T-helper 9 cell (primary cell): ENCODE measurements at regions not wholly inside any gene's neighbourhood (a gene's known extent, or its start where the extent isn't known, plus 50 kb on each side); places are given as distances from the start of the nearest gene placed in this dataset.
"Not testable (repeated sequence)": the region's sequence is repeated elsewhere in the genome, so short reads cannot be mapped to it uniquely, and the experiment has no call there.

ENCODE experiments used
- DNase-seq: peaks from one replicate; pipeline ENCODE4 v3.0.0-alpha.2; 2020

DNA sequence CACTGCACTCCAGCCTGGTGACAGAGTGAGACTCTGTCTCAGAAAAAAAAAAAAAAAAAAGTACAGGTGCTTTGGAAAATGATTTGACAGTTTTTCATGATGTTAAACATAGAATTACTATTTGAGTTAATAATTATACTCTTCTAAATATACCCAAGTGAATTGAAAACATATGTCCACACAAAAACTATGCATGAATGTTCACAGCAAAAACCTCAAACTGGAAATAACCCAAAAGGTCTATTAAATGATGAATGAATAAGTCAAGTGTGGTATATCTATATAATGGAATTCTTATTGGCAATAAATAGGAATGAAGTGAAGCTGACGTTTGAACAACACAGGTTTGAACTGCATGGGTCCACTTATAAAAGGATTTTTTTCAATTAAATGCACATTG is 207.2 kb upstream of the DAB2 start:
- no peak for DNase-seq

DNA sequence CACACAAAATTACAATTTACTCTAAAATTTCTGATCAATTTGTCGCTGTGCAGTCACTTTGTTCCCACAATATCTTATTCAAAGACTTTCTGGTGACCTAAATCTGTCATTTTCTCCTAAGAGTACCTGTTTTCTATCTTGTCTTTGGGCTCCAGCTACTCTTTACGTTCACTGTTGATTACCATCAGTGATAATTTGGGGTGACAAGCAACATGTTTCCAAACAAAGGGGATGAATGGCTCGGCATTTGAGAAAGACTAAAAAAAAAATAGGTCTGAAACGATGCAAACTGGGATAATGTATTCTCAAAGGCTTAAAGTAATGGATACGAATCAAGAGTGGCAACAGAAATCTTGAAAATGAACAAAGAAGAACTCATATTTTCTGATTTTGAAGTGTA is 205.2 kb upstream of the DAB2 start:
- no peak for DNase-seq

DNA sequence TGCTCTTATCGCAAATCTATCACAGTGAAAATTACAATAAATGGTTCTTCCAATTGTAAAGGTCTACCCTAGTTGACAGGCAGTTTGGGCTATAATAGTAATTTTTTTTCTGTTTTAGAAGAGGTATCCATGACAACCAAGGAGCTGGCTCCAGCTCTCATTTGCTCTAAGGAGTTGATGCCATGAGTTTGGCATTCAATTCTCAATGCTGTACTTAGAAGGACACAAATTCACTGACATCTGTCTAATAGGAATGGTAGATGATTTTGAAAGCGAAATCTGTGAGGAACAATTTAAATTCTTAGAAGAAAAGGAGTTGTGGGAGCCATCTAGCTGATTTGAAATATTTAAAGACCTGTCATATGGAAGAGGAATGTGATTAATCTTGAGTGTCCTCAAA is 203.6 kb upstream of the DAB2 start:
- no peak for DNase-seq

DNA sequence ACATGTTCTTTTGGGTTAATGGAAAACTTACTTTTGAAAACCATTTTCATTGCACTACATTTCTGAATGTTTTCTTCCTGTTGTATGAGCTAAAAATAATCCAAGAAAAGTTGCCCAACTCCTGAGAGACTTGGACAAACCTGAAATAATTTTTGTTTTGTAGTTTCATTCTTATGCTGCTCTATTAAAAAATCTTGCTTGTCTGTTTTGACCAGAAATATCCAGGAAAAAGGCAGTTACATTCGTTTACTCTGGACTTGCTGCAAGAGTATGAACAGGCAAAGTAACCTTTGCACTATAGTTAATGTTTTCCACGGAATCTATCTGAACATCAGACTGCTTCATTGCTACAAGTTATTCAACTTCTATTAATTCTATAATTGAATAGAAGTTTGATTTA is 200.1 kb upstream of the DAB2 start:
- no peak for DNase-seq

DNA sequence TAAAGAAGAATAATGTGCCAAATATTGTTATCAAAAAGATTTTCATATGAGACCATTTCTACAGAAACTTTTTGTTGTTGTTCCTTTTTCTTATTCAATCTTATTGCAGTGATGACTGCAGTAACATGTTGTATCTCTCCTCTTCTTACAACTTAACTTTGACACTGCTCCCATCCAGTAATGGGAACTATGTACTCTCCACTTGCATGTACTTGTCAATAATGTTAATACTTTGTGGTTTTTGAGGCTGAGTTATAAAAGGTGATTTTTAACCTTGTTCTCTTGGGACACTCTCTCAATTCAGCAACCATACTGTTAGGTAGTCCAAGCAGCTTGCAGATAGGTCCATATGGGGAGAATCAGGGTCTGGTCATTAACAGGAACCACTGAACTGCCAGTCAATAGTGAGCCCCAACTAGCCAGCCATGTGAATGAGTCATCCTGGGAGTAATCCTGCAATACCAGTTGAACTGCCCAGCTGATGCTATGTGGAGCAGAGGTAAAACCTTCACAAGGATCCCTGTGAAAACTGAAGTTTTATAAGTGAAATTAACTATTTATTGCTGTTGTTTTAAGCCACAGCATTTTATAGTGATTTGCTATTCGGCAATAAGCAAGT is 199.6 kb upstream of the DAB2 start:
- no peak for DNase-seq

DNA sequence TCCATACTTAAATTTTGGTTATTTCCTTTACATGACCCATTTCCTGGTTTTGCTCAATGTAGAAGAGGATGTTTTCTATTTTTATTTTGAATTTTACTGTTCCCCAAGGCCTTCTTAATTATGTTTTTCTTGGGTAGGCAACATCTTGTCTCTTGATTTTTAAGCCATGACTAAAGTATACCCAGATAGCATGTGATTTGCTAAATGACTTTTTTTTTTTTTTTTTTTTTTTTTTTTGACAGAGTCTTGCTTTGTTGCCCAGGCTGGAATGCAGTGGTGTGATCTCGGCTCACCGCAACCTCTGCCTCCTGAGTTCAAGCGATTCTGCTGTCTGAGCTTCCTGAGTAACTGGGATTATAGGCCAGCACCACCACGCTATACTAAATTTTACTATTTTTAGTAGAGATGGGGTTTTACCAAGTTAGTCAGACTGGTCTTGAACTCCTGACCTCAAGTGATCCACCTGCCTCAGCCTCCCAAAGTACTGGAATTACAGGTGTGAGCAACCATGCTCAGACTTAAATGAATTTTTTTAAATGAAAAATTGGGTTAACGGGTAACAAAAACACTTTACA is 198.6 kb upstream of the DAB2 start:
- no peak for DNase-seq

DNA sequence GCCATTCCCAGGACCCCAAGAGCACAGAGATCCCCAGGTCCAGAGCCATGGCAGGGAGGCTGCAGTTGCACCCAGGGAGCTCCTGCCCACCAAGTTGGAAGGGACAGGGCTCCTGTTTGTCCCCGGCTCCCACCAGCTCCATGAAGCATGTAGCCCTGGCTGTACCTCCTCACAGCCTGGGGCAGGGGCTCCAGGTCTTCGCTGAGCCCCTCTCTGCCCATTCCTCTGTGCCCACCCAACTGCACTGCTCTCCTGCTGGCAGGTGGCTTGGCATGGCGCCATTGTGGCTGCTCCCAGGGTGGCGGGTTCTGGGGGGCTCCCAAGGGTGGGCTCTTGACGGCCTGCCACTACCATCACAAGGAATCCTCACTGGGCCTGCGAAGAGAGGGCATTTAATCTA is 197.5 kb upstream of the DAB2 start:
- DNase-seq, result no peak

DNA sequence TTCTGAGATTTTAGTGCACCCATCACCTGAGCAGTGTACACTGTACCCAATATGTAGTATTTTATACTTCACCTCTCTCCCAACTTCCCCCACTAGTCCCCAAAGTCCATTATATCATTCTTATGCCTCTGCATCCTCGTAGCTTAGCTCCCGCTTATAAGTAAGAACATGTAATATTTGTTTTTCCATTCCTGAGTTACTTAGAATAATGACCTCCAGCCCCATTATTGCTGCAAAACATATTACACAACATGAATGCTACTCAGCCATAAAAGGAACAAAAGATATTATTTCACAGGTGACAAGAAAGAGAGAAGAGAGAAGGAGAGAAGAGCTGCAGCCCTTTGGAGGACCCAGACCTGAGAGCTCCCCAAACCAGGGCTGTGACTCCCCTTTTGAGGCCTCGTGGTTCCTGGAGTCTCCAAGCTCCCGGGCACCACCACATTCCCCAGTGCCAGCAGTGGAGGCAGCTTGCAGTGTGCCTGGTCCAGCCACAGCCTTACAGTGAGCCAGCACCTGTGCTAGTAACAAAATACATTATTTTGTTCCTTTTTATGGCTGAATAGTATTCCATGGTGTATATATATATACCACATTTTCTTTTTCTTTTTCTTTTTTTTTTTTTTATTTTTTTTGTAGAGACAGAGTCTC is 194.5 kb upstream of the DAB2 start:
- no peak for DNase-seq

DNA sequence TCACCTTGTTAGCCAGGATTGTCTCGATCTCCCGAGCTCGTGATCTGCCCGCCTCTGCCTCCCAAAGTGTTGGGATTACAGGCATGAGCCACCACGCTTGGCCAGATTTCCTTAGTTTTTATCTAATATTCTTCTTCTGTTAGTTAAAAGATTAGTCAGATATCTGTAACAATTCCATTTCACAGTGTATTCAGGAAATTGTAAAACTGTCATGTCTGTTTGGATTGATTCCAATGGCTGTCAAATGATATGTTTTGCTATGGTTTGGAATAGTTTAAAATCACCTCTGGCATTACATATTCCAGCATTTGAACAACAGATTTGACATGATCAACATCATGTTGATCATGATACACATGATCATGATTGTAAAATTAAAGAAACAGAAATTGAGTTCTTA is 193.6 kb upstream of the DAB2 start:
- no peak for DNase-seq

DNA sequence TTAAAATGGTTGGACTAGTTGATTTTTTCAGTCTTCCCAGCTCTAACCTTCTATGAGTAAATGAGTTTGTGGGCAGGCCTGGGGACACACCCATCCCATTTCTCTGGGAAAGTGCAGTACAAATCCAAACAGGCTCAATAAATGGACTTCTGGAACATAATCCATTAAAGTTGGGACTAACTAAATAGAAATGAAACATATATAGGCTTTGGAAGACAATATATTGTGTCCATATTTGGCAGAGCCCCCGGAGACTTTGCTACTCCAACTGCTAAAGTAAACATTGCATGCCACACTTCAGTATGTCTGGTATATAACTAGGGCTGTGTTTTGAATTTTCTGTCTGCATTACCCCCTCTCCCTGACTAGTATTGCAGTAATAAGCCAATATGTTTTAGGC is 191.4 kb upstream of the DAB2 start:
- no peak for DNase-seq

DNA sequence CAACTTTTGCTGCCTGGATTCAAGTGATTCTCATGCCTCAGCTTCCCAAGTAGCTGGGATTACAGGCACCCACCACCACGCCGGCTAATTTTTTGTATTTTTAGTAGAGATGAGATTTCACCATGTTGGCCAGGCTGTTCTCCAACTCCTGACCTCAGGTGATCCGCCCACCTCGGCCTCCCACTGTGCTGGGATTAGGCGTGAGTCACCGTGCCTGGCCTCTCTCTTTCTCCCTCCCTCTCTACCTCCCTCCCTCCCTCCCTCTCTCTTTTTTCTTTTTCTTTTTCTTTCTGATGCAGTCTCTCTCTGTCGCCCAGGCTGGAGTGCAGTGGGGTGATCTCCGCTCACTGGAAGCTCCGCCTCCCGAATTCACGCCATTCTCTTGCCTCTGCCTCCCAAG is 186.3 kb upstream of the DAB2 start:
- DNase-seq, result not testable (repeated sequence)

DNA sequence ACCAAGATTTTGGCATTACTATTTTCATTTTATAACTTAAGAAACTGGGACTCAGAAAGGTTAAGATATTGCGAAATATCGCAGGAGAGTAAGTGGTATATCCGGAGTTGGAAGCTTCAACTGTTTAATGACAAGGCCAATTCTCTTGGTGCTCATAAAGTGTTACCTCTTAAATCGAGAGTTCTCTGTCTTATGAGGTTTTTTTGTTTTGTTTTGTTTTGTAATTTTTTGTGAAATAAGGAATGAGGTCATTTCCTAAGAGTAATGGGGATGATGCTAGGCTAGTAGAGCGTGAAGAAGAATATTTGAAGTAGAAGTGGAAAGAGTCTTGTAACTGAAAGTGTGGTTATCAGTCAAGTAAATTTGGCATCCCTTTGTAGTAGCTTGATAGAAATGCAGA is 183.2 kb upstream of the DAB2 start:
- no peak for DNase-seq

DNA sequence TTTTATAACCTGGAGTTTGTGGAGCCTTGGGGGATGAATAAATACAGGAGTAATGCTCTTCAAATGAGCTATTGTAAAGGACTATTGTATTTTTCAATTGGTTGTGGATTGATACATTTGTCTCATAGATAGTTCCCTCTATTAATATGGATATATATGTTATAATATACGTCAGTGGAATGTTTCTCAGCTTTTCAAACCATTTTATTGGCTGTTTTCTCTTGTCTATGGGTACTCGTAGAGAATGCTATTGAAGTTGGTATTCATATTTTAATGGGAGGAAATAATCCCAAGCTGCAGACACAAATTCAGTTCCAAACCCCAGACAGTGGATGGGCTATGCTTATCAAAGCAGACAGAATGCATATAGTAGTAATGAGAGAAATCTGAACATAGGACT is 181.8 kb upstream of the DAB2 start:
- no peak for DNase-seq

DNA sequence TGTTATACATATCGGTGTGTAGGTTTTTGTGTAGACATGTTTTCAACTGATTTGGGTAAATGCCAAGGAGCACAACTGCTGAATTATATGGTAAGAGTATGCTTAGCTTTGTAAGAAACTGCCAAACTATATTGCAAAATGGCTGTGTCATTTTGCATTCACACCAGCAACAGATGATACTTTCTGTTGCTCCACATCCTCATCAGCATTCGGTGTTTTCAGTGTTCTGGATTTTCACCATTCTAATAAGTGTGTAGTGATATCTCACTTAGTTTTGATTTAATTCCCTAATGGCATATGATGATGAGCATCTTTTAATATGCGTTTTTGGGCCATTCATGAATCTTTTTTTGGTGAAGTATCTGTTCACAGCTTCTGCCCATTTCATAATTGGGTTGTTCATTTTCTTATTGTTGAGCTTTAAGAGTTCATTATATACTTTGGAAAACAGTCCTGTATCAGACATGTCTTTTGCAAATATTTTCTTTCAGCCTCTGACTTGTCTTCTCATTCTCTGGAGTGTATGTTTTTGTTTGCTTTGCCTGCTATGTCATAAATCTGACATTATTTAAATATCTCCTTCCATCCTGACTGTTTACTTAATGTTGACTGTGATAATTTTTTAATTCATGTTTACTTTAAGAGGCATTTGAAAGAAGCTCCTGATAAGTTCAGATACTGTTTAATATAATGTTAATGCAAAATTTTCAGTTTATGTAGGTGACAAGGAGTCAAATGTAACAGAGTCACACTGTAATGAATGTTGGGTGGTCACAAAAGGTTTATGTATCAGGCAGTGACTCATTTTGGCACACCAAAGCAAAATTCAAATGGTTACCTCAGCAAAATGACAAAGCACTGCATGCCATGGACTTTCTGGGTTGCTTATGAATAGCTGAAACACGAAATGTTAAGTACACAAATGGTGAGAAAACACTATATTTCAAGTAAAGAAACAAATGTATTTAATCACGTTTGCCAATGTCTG is 181.1 kb upstream of the DAB2 start:
- DNase-seq, result no peak

DNA sequence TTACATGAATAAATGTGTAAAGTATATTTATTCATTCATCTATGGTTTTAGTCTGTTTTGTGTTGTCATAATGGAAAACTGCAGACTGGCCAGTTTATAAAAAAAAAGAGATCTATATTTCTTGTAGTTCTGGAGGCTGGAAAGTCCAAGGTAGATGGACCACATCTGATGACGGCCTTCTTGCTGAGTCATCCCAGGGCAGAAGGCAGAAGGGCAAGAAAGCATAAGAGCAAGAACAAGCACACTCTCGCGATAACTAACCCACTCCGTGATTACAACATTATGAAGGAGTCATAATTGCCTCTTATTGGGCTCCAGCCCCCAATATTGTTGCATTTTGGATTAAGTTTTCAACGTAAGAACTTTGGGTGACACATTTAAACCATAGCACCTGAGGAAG is 180.4 kb upstream of the DAB2 start:
- DNase-seq, result no peak

DNA sequence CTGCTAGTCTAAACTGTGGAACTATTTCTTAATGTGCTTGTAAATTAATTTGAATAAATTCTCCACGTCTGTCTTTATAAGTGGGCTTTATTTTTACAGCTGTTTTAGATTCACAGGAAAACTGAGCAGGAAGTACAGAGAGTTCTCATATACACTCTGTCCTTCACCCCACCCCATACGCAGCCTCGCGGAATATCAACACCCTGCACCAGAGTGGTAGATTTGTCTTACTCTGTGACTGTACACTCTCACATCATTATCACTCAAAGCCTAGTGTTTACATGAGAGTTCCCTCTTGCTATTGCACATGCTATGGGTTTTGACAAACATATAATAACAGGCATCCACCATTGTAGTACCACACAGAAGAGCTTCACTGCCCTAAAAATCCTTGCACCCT is 179.7 kb upstream of the DAB2 start:
- DNase-seq, result no peak

DNA sequence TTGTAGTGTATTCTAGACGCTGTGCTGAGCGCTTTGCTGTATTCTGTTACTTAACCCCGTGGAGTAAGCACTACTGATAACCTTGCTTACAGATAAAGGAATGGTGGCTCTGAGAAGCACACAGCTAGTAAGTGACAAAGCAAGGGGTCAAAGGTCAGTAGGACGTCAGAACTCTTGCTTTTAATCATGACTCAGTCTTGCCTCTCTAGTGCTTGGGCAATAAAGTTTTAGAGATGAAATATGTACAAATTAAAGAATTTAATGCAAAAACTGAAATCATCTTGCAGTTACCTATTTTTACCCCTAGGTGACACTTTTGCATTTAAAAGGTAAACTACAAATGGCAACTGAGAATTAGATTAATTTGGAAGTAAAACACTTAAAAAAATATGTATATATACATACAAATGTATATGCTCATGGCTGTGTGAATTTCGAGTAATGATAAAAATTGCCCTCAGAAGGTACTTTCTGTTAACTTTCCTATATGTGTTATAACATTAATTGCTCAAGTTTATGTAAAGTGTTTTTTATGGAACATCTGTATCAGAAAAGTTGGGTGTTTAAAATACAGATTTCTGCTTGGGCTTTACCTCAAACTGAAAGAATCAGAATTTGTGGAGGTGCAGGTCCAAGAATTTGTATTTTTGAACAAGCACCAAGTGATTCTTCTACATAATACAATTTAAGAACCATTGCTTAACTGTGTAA is 175.1 kb upstream of the DAB2 start:
- DNase-seq, result no peak

DNA sequence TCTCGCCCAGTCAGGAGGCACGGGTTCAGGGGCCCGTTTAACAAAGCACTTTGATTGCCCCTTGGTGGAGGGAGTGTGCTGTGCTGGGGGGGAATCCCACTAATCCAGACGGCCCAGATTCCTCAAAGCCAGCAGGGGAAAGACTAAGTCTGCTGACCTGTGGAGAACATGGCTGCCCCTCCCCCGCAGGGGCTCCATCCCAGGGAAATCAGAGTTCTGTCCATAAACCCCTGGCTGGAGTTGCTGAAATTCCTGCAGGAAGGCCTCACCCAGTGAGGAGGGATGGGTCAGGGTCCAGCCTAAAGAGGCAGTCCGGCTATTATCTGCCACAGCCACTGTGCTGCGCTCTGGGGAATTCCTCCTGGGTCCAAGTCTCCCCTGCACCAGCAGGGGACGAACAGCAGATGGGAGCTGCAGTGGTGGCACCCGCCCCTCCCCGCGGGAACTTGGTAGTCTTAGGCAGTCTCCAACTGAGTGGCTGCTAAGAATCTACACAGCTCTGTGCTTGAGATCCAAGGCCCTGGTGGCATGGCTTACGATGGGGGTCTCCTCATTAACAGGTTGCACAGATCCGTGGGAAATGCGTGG is 174.0 kb upstream of the DAB2 start:
- DNase-seq, result no peak

DNA sequence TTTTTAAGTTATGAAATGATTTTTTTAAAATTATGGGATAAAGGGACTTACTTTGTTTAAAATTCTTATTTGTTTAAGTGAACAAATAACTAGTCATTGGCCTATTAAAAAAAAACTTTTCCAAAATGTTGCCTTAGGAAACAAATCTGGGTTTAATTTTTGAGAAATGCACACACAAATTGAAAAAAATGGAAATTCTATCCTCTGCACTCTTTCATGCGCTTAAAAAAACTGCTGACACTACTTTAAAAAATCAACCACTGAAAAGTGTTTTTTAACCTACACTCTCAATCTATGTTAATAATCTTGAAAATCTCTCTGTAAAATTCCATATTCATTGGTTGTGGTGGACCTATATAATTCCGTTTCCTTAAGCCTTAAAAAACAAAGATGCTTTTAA is 163.4 kb upstream of the DAB2 start:
- DNase-seq, result no peak

DNA sequence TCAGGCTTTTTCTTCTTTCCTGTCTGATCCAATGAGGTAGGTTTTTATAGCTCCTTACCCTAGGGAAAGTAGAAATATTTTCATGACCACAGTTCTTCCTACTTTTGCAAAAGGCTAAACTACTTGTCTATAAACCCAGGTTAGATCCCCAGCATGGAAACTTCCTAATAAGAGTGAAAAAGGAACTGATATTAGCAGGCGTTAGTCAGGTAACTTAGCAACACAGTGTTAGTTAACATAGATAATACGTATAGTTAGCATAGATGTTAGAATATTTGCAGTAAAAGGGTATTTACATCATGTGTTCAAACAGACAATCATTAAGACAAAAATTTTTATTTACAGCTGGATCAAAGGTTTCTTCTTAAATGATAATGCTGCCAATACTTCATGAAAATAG is 162.9 kb upstream of the DAB2 start:
- no peak for DNase-seq

DNA sequence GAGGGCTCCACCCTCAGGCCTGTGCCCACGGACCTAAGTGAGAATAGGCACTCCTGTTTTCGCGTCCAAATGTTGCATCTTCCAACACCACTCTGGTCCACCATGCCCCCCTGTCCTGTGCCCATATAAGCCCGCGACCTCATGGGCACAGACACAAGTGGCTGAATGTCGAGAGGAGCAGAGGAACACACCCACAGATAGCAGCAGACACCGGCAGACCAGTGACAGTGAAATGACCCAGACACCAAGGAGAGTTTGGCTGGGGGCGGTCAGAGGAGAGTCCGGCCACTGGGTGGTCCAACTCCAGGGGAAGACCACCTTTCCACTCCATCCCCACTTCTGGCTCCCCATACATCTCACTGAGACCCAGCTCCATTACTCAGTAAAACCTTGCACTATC is 161.4 kb upstream of the DAB2 start:
- no peak for DNase-seq

DNA sequence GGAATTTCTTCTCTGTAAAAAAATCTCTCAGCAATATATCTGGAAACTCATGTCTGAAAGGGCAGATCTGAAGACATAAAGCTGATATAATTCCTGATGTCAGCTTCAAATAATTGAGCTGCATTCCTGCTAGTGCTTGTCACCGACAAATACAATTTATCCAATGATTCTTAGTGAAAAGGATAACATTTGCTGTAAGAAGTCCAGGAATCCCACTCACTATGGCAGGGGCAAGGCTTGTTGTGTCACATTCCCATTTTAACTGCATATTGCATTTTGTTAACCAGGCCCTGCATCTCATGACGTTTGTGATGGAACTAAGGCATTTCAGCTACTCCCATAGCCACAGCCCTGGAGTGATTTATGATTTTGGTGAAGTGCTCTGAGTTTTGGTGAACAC is 160.1 kb upstream of the DAB2 start:
- no peak for DNase-seq
